ENCODE measurements at regions not wholly inside any gene's neighbourhood (a gene's known extent, or its start where the extent isn't known, plus 50 kb on each side); places are given as distances from the start of the nearest gene placed in this dataset.

DNA sequence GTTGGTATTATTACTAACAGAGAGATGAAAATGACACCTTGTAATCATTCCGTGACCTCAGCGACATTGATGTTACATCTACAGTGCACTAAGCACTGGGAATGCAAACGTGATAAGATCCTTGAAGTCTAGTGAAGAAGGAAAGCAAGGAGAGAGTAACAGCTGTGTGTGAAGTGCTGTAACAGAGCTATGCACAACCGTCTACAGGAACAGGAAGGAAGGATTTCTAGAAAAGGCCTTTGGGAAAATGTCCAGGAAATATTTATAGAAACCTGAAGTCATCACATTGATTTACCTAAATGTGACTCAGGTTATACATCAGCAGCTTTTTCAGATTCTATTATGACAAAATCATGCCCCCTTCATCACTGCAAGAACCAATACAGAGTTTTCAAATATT lies 304.2 kb upstream of the AMIGO2 start:
- TF ChIP-seq, protein P1, sequence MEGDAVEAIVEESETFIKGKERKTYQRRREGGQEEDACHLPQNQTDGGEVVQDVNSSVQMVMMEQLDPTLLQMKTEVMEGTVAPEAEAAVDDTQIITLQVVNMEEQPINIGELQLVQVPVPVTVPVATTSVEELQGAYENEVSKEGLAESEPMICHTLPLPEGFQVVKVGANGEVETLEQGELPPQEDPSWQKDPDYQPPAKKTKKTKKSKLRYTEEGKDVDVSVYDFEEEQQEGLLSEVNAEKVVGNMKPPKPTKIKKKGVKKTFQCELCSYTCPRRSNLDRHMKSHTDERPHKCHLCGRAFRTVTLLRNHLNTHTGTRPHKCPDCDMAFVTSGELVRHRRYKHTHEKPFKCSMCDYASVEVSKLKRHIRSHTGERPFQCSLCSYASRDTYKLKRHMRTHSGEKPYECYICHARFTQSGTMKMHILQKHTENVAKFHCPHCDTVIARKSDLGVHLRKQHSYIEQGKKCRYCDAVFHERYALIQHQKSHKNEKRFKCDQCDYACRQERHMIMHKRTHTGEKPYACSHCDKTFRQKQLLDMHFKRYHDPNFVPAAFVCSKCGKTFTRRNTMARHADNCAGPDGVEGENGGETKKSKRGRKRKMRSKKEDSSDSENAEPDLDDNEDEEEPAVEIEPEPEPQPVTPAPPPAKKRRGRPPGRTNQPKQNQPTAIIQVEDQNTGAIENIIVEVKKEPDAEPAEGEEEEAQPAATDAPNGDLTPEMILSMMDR (IDR thresholded peaks at IDR 0.05; ENCODE audit: insufficient read depth, low read length, missing control alignments): no peak
- CTCF ChIA-PET: interaction anchor here (1.1 to 2.1 kb wide), 2 partner anchors 13 to 352 kb away, joined by 3 to 5 read pairs; no protein-coding TSS in a partner anchor

DNA sequence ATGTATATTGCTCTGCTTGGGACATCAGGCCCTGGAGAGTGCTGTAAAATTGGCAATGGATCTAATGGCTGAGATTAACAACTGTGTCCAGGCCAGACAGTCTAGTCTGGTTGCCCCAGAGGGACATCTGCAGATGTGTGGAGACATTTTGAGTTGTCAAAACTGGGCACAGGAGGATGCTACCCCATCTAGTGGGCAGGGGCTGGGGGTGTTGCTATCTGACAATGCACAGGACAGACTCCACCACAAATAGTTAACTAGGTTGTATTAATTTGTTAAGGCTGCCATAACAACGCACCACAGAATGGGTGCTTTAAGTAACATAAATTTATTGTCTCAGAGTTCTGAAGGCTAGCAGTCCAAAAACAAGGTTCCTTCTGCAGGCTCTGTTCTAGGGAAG lies 302.5 kb upstream of the AMIGO2 start:
- ChIA-PET POLR2A (no interaction called here), CTCF (interaction anchor here (0.9 to 1.0 kb wide), 2 partner anchors 9 to 11 kb away, joined by 3 to 4 read pairs; no protein-coding TSS in a partner anchor)
- TF ChIP-seq, protein P1 (IDR thresholded peaks at IDR 0.05; ENCODE audit: insufficient read depth, low read length, missing control alignments): no peak
- no peak for DNase-seq (ENCODE audit: low read depth, low spot score)
- no peak overlapping the region for H3K4me3 ChIP-seq (ENCODE audit: low read depth, low read length)

More for the DNA sequence above, 304.2 kb upstream of the AMIGO2 start:
- DNase-seq (ENCODE audit: low read depth, low spot score): no peak
- H3K4me3 ChIP-seq (ENCODE audit: low read depth, low read length): no peak overlapping the region
- POLR2A ChIA-PET: no interaction called here

DNA sequence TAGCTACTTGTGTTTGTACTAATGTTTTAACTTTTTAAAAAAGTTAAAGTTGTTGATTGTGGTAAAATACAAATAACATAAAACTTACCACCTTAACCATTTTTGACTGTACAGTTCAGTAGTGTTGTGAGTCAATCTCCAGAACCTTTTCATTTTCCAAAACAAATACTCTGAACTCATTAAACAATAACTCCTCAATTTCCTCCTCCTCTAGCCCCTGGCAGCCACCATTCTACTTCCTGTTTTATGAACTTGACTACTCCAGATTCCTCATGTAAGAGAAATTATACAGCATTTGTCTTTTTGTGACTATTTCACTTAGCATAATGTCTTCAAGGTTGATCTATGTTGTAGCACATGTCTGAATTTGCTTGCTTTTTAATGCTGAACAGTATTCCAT lies 299.1 kb upstream of the AMIGO2 start:
- H3K4me3 ChIP-seq (ENCODE audit: low read depth, low read length): no peak overlapping the region
- DNase-seq (ENCODE audit: low read depth, low spot score): no peak
- POLR2A ChIA-PET: no interaction called here
- TF ChIP-seq, protein P1 (IDR thresholded peaks at IDR 0.05; ENCODE audit: insufficient read depth, low read length, missing control alignments): no peak
- CTCF ChIA-PET: interaction anchor here (1.7 kb wide), 1 partner anchor 346 kb away, joined by 4 read pairs; no protein-coding TSS in a partner anchor

DNA sequence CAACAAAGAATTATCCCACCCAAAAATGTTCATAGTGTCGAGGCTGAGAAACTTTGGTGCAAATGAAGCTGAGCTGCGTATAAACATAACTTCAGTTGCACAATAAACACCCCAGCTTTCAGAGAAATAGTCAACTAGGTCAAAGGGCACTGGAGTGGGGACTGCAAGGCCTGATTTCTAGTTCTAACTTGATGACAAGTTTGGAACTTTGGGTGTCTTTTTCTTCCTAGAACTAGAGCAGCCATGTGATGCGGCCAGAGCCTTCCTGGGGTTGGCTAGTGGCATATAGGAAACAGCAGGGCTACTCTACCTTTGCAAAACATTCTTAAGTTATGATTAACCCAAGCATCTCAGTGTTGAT lies 298.4 kb upstream of the AMIGO2 start:
- no peak overlapping the region; the same call in 1 of the 2 replicates for H3K4me3 ChIP-seq (ENCODE audit: low read depth, low read length)
- DNase-seq (ENCODE audit: low read depth, low spot score): no peak
- TF ChIP-seq, protein P1 (IDR thresholded peaks at IDR 0.05; ENCODE audit: insufficient read depth, low read length, missing control alignments): no peak
- CTCF ChIA-PET: interaction anchor here (1.5 to 1.7 kb wide), 2 partner anchors 20 to 345 kb away, joined by 4 to 6 read pairs; no protein-coding TSS in a partner anchor
- POLR2A ChIA-PET: no interaction called here

DNA sequence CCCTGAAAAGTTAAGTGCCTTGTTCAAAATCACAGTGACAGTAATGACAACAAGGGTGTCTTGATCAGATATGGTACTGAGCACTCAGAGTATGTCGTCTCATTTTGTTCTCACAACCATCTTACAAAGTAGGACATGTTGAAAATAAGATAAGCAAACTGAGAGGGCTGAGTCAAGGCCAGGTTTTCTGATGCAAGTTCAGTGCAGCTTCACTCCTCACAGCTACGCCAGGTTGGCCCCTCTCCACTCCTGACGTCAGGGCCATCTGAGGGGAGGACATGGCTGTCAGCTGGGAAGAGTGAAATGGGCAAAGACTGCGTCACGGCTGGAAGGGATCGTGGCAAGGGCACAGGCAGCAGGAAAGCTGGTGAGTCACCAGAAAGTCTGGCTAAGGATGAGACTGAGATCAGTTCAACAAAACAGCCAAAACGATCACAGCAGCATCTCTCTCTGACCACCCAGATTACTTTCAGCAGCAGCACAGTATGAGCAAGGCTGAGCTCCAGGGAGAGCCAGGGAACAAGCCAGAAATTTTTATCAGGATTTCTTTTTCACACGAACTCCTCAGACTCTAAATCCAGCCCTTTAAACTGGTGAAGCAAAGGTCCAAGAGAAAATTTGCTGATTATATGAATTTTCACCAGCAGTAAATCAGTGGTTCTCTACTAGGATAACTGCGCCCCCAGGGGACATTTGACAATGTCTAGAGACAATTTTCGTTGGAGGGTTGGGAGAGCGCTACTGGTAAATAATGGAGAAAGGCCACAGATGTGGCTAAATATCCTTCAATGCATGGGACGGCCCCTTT lies 297.9 kb upstream of the AMIGO2 start:
- DNase-seq (ENCODE audit: low read depth, low spot score): peak; percentile 99
- TF ChIP-seq, protein P1 (IDR thresholded peaks at IDR 0.05; ENCODE audit: insufficient read depth, low read length, missing control alignments): no peak
- ChIA-PET POLR2A (no interaction called here), CTCF (interaction anchor here (1.5 to 1.7 kb wide), 2 partner anchors 20 to 344 kb away, joined by 4 to 6 read pairs; no protein-coding TSS in a partner anchor)
- H3K4me3 ChIP-seq (ENCODE audit: low read depth, low read length): no peak overlapping the region; the same call in 1 of the 2 replicates

DNA sequence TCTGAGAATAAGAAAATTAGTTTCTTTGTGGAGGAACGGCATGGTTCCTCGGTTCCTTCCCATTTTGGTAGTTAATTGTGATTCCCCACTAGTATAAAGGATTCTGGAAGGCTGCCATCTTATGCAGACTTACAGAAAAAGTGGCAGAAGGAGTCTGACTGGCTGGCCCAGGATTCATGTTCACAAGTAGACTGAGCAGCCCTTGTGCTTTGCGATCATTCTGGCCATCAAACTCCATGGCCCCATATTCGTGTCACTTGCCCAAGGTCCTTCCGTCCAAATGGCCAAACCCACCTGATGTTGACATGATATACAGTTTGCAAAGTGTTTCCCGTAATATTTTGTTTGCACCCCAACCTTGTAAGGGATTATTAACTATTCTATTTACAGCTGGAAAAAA lies 297.2 kb upstream of the AMIGO2 start:
- H3K4me3 ChIP-seq (ENCODE audit: low read depth, low read length): no peak overlapping the region
- POLR2A ChIA-PET: no interaction called here
- TF ChIP-seq, protein P1 (IDR thresholded peaks at IDR 0.05; ENCODE audit: insufficient read depth, low read length, missing control alignments): no peak
- CTCF ChIA-PET: interaction anchor here (1.5 to 1.7 kb wide), 2 partner anchors 21 to 344 kb away, joined by 4 to 6 read pairs; no protein-coding TSS in a partner anchor
- no peak for DNase-seq (ENCODE audit: low read depth, low spot score)
